Thyroid gland (tissue), 4 donors: ENCODE measurements at regions not wholly inside any gene's neighbourhood (a gene's known extent, or its start where the extent isn't known, plus 50 kb on each side); places are given as distances from the start of the nearest gene placed in this dataset.

Source experiments
- POLR2A ChIP-seq, 2 donors: fragments of 450-650 bp; IDR thresholded peaks; one replicate each; pipeline ENCODE4 v1.6.1; 2017; ENCODE audit warnings: antibody characterized with exemption in 2 of 2, mild to moderate bottlenecking in 2 of 2, moderate library complexity in 1 of 2
- TF ChIP-seq, protein P1 (sequence below), 6 experiments: fragments of 200-600 bp in 3 of 6; fragments of 450-650 bp in 3 of 6; sonication (generic) in 3 of 6; IDR thresholded peaks; one replicate each; pipeline ENCODE4 v1.5.1; 2016 to 2019; ENCODE audit warnings: antibody characterized with exemption in 6 of 6, mild to moderate bottlenecking in 2 of 6, inconsistent platforms in 1 of 6, moderate library complexity in 1 of 6

DNA sequence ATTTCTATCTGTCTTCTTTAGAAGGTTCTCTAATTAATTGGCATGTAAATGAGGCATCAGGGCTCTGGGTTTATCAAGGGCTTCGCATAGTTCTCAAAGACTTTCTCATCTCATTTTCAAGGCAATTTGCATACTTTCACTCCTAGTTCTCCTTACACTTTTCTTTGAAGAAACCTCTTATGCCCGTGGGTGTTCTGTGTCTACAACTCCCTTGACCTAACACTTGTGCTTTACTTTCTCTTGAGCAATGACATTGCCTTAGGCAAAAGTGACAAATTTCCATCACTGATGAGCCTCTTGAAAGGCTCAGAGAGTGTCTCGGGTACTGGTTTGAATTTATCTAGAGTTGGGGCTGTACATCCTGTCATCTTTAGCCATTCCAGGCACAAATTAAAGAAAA, 74.7 kb upstream of the ITPRID1 start:
- TF ChIP-seq, protein P1, sequence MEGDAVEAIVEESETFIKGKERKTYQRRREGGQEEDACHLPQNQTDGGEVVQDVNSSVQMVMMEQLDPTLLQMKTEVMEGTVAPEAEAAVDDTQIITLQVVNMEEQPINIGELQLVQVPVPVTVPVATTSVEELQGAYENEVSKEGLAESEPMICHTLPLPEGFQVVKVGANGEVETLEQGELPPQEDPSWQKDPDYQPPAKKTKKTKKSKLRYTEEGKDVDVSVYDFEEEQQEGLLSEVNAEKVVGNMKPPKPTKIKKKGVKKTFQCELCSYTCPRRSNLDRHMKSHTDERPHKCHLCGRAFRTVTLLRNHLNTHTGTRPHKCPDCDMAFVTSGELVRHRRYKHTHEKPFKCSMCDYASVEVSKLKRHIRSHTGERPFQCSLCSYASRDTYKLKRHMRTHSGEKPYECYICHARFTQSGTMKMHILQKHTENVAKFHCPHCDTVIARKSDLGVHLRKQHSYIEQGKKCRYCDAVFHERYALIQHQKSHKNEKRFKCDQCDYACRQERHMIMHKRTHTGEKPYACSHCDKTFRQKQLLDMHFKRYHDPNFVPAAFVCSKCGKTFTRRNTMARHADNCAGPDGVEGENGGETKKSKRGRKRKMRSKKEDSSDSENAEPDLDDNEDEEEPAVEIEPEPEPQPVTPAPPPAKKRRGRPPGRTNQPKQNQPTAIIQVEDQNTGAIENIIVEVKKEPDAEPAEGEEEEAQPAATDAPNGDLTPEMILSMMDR (IDR thresholded peaks at IDR 0.05): no peak
- TF ChIP-seq POLR2A (IDR thresholded peaks at IDR 0.05): no peak
